ENCODE measurements at regions not wholly inside any gene's neighbourhood (a gene's known extent, or its start where the extent isn't known, plus 50 kb on each side); places are given as distances from the start of the nearest gene placed in this dataset.
"Not testable (repeated sequence)": the region's sequence is repeated elsewhere in the genome, so short reads cannot be mapped to it uniquely, and the experiment has no call there.

DNA sequence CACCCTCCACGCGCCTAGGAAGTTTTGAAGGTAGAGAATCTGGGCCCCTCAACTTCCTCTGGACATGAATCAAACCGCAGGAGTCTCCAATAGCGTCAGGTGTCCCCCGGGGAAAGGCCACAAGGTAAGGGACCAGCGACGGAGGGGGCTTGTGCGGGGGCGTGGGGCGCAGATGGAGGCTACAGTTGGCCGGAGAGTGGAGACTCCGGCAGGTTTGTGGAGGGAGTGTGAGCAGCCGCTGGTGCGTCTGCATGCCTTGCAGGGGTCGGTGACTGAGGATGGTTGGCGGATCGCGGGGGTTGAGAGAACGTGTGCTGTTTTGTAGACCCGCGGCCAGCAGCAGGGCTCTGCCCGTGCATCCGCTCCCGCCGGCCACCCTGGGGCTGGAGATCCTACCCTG lies 303.3 kb upstream of the DPP6 start:
- not testable (repeated sequence) for H3K4me1 ChIP-seq (ENCODE audit: low read length); H3K4me3 ChIP-seq (ENCODE audit: low read length); H3K27ac ChIP-seq (ENCODE audit: low read length); H3K27me3 ChIP-seq (ENCODE audit: low read length); H3K36me3 ChIP-seq (ENCODE audit: insufficient read depth, low read length); H3K9me2 ChIP-seq (replicated peaks; ENCODE audit: insufficient read depth, low read length); DNase-seq; H2AFZ ChIP-seq (ENCODE audit: low read length); H3K4me2 ChIP-seq (ENCODE audit: low read depth, low read length, poor library complexity, severe bottlenecking); H3K9ac ChIP-seq (ENCODE audit: low read length); H3K79me2 ChIP-seq (ENCODE audit: low read length); H4K20me1 ChIP-seq (ENCODE audit: insufficient read depth, low read depth, low read length); H3K9me3 ChIP-seq (ENCODE audit: low read length)

DNA sequence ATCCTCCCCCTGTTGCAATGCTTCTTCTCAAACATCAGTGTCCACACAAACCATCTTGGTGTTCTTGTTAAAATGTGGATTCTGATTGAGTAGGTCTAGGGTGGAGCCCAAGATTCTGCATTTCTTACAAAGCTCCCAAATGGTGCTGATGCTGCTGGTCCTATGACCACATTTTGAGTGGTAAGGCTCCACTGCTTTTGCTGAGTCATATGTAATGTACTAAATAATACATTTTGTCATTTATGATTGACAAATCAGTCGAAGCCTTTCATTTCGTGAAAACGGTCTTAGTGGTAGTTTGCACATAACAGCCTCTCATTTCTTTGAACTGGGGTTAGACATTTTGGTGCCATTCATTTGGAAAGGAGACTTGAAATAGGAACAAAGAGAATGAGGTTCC lies 286.3 kb upstream of the DPP6 start:
- not testable (repeated sequence) for H3K27me3 ChIP-seq (ENCODE audit: low read length); H3K36me3 ChIP-seq (ENCODE audit: insufficient read depth, low read length); H3K4me1 ChIP-seq (ENCODE audit: low read length); H3K9me3 ChIP-seq (ENCODE audit: low read length); H2AFZ ChIP-seq (ENCODE audit: low read length); H3K4me2 ChIP-seq (ENCODE audit: low read depth, low read length, poor library complexity, severe bottlenecking); H4K20me1 ChIP-seq (ENCODE audit: insufficient read depth, low read depth, low read length); H3K9ac ChIP-seq (ENCODE audit: low read length); H3K79me2 ChIP-seq (ENCODE audit: low read length); H3K9me2 ChIP-seq (replicated peaks; ENCODE audit: insufficient read depth, low read length); DNase-seq; H3K4me3 ChIP-seq (ENCODE audit: low read length); H3K27ac ChIP-seq (ENCODE audit: low read length)

DNA sequence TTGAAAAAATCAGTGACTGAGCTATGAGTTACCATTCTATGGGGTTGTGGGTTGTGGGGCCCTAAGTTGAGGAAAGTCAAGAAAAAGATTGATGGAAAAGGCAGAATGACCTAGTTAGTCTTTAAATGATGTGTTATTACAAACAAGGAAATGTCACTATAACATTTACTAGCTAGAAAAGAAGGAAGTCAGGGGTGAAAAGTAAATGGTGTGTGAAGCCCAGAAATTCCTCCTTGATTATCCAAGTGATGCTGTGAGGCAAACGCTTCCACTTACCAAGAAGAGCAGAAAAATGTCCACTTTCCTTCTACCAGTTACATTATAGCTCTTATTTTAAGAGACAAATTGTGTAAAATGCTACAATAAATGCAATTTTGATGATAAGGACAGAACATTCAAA lies 285.3 kb upstream of the DPP6 start:
- not testable (repeated sequence) for DNase-seq; H3K4me1 ChIP-seq (ENCODE audit: low read length); H3K27ac ChIP-seq (ENCODE audit: low read length); H4K20me1 ChIP-seq (ENCODE audit: insufficient read depth, low read depth, low read length); H3K79me2 ChIP-seq (ENCODE audit: low read length); H3K27me3 ChIP-seq (ENCODE audit: low read length); H3K4me2 ChIP-seq (ENCODE audit: low read depth, low read length, poor library complexity, severe bottlenecking); H3K9me2 ChIP-seq (replicated peaks; ENCODE audit: insufficient read depth, low read length); H3K9me3 ChIP-seq (ENCODE audit: low read length); H3K4me3 ChIP-seq (ENCODE audit: low read length); H3K9ac ChIP-seq (ENCODE audit: low read length); H2AFZ ChIP-seq (ENCODE audit: low read length); H3K36me3 ChIP-seq (ENCODE audit: insufficient read depth, low read length)

DNA sequence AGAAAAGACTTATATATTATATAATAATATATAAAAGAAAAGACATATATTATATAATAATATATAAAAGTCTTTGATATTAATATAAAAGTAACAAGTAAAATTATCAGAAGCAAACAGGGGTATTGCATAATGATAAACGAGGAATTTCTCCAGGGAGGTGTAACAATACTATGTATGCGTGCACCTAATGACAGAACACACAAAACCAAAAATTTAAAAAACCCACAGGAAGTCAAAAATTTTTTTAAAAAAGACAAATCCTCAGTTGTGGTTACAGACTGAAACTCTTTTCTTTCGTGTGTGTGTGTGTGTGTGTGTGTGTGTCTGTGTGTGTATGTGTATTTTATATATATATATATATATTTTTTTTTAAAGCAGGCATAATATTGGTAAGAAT lies 279.2 kb upstream of the DPP6 start:
- no peaks in the 10 kb centered on the region for H3K27me3 ChIP-seq (ENCODE audit: low read length)
- H3K9me2 ChIP-seq (replicated peaks; ENCODE audit: insufficient read depth, low read length), result no peaks in the 10 kb centered on the region
- no peaks in the 10 kb centered on the region for H4K20me1 ChIP-seq (ENCODE audit: insufficient read depth, low read depth, low read length)
- no peak overlapping the region for H2AFZ ChIP-seq (ENCODE audit: low read length)
- DNase-seq, result no peak
- H3K9me3 ChIP-seq (ENCODE audit: low read length), result no peaks in the 10 kb centered on the region
- no peaks in the 10 kb centered on the region for H3K4me1 ChIP-seq (ENCODE audit: low read length)
- no peak overlapping the region for H3K4me3 ChIP-seq (ENCODE audit: low read length)
- no peaks in the 10 kb centered on the region for H3K36me3 ChIP-seq (ENCODE audit: insufficient read depth, low read length)
- H3K79me2 ChIP-seq (ENCODE audit: low read length), result no peaks in the 10 kb centered on the region
- H3K9ac ChIP-seq (ENCODE audit: low read length), result no peak overlapping the region
- no peak overlapping the region for H3K27ac ChIP-seq (ENCODE audit: low read length)
- no peak overlapping the region for H3K4me2 ChIP-seq (ENCODE audit: low read depth, low read length, poor library complexity, severe bottlenecking)

DNA sequence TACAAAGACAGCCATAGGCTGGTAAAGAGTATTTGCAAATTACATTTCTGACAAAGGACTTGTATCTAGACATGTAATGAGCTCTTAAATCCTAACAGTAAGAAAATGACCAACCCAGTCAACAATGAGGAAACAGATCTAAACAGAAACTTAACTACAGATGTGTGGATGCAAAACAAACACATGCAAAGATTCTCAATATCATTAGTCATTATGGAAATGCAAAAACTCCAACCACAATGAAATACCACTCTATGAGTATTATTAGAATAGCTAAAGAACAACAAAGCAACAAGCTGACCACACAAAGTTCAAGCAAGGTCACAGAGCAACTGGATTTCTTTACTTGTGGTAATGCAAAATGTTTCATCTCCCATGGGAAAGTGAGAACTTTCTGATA lies 275.3 kb upstream of the DPP6 start:
- not testable (repeated sequence) for H3K9me2 ChIP-seq (replicated peaks; ENCODE audit: insufficient read depth, low read length); H3K4me3 ChIP-seq (ENCODE audit: low read length); H3K4me2 ChIP-seq (ENCODE audit: low read depth, low read length, poor library complexity, severe bottlenecking); H4K20me1 ChIP-seq (ENCODE audit: insufficient read depth, low read depth, low read length); H3K9ac ChIP-seq (ENCODE audit: low read length); H3K27me3 ChIP-seq (ENCODE audit: low read length); DNase-seq; H3K27ac ChIP-seq (ENCODE audit: low read length); H2AFZ ChIP-seq (ENCODE audit: low read length); H3K36me3 ChIP-seq (ENCODE audit: insufficient read depth, low read length); H3K4me1 ChIP-seq (ENCODE audit: low read length); H3K9me3 ChIP-seq (ENCODE audit: low read length); H3K79me2 ChIP-seq (ENCODE audit: low read length)

GRCh38 chr7:153797363-153797762 lies 254.8 kb upstream of the DPP6 start:
- H3K27ac ChIP-seq (ENCODE audit: low read length); H3K9me3 ChIP-seq (ENCODE audit: low read length); H4K20me1 ChIP-seq (ENCODE audit: insufficient read depth, low read depth, low read length); H3K79me2 ChIP-seq (ENCODE audit: low read length); H3K27me3 ChIP-seq (ENCODE audit: low read length); H2AFZ ChIP-seq (ENCODE audit: low read length); H3K4me1 ChIP-seq (ENCODE audit: low read length); H3K9ac ChIP-seq (ENCODE audit: low read length); H3K36me3 ChIP-seq (ENCODE audit: insufficient read depth, low read length); H3K4me2 ChIP-seq (ENCODE audit: low read depth, low read length, poor library complexity, severe bottlenecking); DNase-seq; H3K9me2 ChIP-seq (replicated peaks; ENCODE audit: insufficient read depth, low read length); H3K4me3 ChIP-seq (ENCODE audit: low read length): not testable (repeated sequence)

- Histone ChIP-seq H3K4me2 (ENCODE audit: low read depth, low read length, poor library complexity, severe bottlenecking) (no peak overlapping the region), H3K4me3 (ENCODE audit: low read length) (no peak overlapping the region), H3K36me3 (ENCODE audit: insufficient read depth, low read length) (no peaks in the 10 kb centered on the region), H3K9me3 (ENCODE audit: low read length) (no peaks in the 10 kb centered on the region), H3K9ac (ENCODE audit: low read length) (no peak overlapping the region), H3K27ac (ENCODE audit: low read length) (no peak overlapping the region), H4K20me1 (ENCODE audit: insufficient read depth, low read depth, low read length) (no peaks in the 10 kb centered on the region), H3K27me3 (ENCODE audit: low read length) (no peaks in the 10 kb centered on the region), H3K4me1 (ENCODE audit: low read length) (no peaks in the 10 kb centered on the region), H2AFZ (ENCODE audit: low read length) (no peak overlapping the region), H3K79me2 (ENCODE audit: low read length) (no peaks in the 10 kb centered on the region), H3K9me2 (replicated peaks; ENCODE audit: insufficient read depth, low read length) (no peaks in the 10 kb centered on the region)
- no peak for DNase-seq
These were observed 244.1 kb upstream of the DPP6 start for GRCh38 chr7:153808117-153808516.

DNA sequence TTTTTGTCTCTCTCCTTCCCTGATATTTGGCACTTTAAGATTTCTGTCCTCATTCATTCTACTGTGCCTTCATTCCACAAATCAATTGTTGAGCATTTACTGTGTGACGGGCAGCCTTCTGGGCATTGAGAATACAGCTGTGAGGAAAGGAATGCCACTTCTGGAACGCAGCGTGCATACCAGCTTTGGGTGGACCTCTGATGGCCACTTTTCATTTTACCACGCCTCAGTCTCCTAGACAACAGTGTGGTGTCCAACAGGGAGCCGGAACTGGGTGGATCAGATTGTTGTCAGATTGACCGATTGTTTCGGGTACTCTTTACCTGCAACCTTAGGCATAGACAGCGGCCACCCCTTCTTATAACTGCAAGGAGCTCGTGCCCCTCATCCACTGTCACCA lies 222.7 kb upstream of the DPP6 start:
- H3K4me1 ChIP-seq (ENCODE audit: low read length), result no peaks in the 10 kb centered on the region
- H4K20me1 ChIP-seq (ENCODE audit: insufficient read depth, low read depth, low read length), result no peaks in the 10 kb centered on the region
- no peaks in the 10 kb centered on the region for H3K9me3 ChIP-seq (ENCODE audit: low read length)
- H3K36me3 ChIP-seq (ENCODE audit: insufficient read depth, low read length), result no peaks in the 10 kb centered on the region
- no peak overlapping the region for H3K4me3 ChIP-seq (ENCODE audit: low read length)
- no peak overlapping the region for H2AFZ ChIP-seq (ENCODE audit: low read length)
- H3K4me2 ChIP-seq (ENCODE audit: low read depth, low read length, poor library complexity, severe bottlenecking), result no peak overlapping the region
- no peaks in the 10 kb centered on the region for H3K9me2 ChIP-seq (replicated peaks; ENCODE audit: insufficient read depth, low read length)
- H3K79me2 ChIP-seq (ENCODE audit: low read length), result no peaks in the 10 kb centered on the region
- no peak overlapping the region for H3K9ac ChIP-seq (ENCODE audit: low read length)
- H3K27ac ChIP-seq (ENCODE audit: low read length), result no peak overlapping the region
- H3K27me3 ChIP-seq (ENCODE audit: low read length), result no peaks in the 10 kb centered on the region
- no peak for DNase-seq

- Histone ChIP-seq H3K9me2 (replicated peaks; ENCODE audit: insufficient read depth, low read length) (no peaks in the 10 kb centered on the region), H4K20me1 (ENCODE audit: insufficient read depth, low read depth, low read length) (no peaks in the 10 kb centered on the region), H3K9me3 (ENCODE audit: low read length) (no peaks in the 10 kb centered on the region), H2AFZ (ENCODE audit: low read length) (no peak overlapping the region), H3K36me3 (ENCODE audit: insufficient read depth, low read length) (no peaks in the 10 kb centered on the region), H3K79me2 (ENCODE audit: low read length) (no peaks in the 10 kb centered on the region), H3K4me2 (ENCODE audit: low read depth, low read length, poor library complexity, severe bottlenecking) (no peak overlapping the region), H3K4me3 (ENCODE audit: low read length) (no peak overlapping the region), H3K27ac (ENCODE audit: low read length) (no peak overlapping the region), H3K4me1 (ENCODE audit: low read length) (no peaks in the 10 kb centered on the region), H3K27me3 (ENCODE audit: low read length) (no peaks in the 10 kb centered on the region), H3K9ac (ENCODE audit: low read length) (no peak overlapping the region)
- peak; percentile 73 for DNase-seq
These were observed 220.0 kb upstream of the DPP6 start for GRCh38 chr7:153832160-153832559.
